Fibroblast of skin of right biceps (primary cell): ENCODE measurements at regions not wholly inside any gene's neighbourhood (a gene's known extent, or its start where the extent isn't known, plus 50 kb on each side); places are given as distances from the start of the nearest gene placed in this dataset.

Experiments
- DNase-seq: peaks from one replicate; pipeline ENCODE4 v3.0.0-alpha.2; 2013

DNA sequence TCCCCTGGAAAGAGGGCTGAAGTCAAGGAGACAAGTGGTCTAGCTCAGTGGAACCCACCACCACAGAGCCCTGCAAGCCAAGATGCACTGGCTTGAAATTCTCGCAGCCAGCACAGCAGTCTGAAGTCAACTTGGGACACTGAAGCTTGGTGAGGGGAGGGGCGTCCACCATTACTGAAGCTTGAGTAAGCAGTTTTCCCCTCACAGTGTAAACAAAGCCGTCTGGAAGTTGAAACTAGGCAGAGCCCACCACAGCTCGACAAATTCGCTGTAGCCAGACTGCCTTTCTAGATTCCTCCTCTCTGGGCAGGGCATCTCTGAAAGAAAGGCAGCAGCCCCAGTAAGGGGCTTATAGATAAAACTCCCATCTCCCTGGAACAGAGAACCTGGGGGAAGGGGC, 87.3 kb upstream of the KITLG start:
- DNase-seq = peak; percentile 12

DNA sequence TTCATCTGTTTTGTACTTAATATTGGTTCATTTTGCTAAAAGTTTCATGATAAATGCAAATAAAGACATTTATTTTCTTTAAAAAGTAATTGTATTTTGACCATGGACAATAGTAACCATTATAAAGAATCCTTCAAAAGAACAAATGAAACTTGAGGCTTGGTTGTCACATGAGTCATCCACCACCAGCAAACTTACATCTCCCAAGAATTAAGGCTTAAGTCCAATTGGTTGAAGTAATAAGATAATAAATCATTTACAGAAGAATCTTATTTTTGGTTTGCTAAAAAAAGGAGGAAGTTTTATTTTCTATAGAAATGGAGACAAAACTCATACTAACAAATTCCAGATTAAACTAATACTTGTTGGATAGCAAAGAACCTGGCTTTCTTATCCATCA, 84.8 kb upstream of the KITLG start:
- DNase-seq = peak; percentile 72

DNA sequence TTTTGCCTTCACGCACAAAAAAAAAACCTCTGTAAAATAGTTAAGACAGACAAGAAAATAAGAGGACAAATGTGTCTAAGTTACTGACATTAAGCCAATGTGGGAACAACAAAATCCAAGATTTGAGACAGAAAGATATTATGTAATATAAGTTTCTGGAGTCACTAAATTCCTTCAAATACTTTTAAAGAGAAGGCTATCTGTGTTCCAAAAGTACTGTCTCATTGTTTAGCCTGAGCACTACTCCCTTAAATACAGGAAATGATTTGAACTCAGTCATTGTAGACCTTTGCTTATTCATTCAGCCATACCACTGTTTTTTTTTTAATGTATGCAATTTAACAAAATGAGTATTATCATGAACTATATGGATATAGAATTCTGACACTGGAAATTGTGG, 82.7 kb upstream of the KITLG start:
- DNase-seq = peak; percentile 17

DNA sequence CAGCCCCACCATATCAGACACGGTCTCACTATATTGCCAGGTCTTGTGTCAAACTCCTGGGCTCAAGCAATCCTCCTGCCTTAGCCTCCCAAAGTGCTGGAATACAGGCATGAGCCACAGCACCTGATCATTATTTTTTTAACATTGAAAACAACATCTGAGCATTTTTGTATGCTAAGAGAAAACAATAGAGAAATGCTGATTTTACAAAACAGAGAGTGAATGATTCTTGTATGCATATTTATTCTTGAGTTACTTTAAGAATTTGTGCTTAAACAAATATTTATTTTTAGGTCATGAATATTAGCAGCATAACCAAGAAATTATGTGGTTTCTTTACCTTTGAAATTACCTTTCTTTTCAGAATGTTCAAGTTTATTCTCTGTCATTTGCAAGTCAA, 81.8 kb upstream of the KITLG start:
- no peak for DNase-seq

DNA sequence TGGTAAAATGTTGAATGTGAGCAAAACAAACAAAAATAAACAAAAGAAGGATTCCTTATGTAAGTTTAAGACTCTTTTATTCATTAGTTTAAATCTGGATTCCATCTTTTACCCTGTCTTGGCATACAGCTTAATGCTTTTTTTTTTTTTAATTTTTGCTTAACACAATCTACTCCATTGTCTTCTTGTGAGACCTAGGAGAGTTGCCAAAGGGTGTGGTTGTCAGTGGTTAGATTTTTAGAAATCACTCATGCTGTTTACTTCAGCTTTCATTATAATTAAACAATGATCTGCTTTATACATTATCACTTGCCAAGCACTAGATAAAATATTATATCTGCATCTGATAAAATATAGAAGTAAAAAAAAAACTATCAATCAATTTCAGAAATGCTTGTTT, 77.7 kb upstream of the KITLG start:
- DNase-seq = no peak

DNA sequence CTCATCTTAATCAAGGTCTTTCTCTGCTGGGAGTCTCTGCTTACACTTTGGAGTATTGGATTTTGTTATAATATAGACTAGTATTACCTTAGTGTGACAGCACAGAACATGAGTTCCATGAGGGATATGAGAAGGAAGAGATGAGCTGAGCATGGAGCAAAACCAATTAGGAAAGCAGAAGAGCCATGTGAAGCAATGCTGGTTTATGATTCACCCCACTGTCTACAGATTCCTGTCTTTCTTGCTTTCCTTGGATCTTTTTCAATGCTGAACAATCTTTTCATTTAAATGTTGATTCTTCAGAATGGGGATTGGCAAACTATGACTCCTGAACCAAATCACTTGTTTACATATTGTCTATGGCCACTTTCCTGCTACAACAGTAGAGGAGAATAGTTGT, 70.4 kb upstream of the KITLG start:
- peak; percentile 75 for DNase-seq

DNA sequence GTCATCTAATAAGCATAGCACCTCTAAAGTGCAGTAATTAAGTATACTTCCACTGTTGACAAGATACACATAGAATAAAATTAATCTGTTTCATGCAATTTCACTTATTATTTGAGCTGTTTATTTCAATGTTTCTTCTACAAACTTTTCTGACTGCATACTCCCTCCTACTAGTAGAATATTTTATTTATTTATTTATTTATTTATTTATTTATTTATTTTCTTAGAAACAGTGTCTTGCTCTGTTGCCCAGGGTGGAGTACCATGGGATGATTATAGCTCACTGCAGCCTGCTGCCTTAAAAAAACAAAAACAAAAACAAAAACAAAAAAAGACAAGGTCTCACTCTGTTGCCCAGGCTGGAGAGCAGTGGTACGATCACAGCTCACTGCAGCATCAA, 68.4 kb upstream of the KITLG start:
- DNase-seq = no peak

DNA sequence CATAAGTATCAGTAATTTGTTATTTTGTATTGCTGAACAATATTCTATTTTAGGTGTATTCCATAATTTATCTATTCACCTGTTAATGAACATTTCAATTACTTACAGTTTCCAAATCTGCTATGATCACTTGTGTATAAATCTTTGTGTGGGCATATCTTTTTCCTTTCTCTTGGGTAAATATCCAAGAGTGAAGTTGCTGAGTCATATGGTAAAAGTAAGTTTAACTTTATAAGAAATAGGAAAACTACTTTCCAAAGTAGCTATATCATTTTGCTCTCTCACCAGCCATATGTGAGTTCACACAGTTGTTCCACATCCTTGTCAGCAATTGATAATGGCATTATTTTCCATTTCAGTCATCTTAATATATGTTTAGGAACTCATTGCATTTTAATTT, 66.6 kb upstream of the KITLG start:
- no peak for DNase-seq

DNA sequence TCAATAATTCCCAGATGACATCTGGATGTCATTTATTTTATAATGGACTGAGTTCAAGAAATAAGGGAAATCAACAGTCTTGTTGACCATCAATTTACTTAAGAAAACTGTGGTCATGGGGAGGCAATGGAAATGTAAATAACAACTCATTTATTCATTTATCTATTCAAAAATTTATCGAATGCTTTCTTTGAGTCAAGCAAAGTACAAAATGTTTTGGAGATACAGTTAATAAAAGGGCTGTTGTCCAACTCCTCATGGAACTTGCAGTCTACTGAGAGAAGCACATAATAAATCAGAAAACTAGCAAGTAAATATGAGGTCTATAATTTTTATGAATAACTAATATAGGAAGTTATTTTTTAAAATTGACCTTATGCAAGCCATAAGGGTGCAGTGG, 65.5 kb upstream of the KITLG start:
- no peak for DNase-seq

DNA sequence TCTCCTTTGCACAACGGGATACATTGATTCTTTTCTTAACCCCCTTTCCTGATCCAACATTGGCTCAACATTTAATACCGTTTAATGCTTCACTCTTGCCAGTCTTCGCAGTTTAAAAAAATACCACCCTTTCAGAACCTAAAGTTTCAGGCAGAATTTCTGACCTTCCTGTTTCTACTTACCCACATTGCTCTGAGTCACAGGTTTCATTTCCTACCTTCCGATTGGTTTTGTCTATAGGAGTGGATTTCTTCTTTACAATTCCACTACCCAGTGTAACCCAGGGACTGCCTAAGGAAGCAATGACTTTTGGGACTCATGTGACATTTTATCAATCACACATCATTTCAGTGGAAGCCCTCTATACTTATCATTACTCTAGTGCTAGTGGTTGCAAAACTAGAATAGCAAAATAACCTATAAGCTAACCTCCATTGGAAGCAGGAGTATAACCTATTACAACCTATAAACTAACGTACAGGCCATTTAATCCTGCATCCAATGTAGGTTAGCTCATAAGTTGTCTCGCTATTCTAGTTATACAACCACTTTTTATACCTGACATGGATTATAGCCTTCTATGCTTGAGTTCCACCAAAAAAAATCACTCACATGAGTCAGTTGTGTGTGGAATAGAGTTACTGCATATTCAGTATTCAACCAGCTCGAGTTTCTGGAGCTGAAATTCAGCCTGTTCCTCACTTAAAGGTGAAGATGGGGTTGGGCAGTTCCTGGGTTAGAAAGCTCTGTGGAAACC, 64.9 kb upstream of the KITLG start:
- no peak for DNase-seq

DNA sequence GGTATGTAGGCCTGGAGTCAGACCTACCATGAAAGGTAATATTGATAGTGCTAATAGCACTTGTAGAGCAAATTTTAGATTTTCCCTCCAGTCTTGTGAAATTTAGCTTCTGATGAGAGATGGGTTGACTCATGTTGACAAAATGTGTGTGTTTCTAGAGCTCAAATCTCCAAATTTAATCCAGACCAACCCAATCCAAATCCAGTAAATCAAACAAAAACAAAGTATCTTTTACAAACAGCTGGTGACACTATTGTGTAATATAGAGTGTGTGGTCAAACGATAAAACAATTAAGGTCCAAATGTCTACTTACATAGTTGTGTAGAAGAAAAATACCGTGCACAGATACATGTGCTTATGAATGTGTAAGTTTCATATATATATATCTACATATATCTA, 63.4 kb upstream of the KITLG start:
- DNase-seq = peak; percentile 19

DNA sequence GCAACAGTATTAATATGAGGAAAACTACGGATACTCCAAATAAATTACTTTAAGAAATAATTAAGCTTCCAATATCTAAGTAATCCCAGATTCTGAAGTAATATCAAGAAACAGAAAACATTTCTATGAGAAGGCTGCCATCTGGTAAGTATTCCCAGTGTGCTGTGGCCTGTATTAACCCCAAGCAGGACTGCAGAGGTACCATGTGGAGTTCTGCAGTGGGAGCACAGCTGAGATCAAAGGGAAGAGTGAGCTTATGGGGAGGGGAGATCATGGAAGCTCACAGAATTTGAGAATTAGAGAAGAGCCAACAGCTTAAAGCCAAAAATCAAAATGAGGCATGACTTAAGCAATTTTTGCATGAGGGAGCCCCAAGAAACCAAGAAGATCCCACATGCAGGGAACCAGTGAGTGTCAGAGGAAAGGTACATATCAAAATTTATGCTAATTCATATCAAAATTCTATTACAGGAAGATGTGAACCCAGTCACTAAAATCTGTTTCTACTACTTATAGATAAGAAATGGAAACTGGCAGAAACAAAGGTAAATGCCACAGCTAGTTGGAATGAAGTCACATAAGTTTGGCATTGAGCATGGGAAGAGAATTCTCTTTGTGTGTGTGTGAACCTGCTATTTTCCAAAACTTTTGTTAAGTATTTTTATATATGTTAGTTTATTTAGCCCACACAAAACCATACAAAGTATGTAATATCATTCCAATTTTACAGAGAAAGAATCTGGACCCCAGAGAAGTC, 62.6 kb upstream of the KITLG start:
- DNase-seq = no peak

DNA sequence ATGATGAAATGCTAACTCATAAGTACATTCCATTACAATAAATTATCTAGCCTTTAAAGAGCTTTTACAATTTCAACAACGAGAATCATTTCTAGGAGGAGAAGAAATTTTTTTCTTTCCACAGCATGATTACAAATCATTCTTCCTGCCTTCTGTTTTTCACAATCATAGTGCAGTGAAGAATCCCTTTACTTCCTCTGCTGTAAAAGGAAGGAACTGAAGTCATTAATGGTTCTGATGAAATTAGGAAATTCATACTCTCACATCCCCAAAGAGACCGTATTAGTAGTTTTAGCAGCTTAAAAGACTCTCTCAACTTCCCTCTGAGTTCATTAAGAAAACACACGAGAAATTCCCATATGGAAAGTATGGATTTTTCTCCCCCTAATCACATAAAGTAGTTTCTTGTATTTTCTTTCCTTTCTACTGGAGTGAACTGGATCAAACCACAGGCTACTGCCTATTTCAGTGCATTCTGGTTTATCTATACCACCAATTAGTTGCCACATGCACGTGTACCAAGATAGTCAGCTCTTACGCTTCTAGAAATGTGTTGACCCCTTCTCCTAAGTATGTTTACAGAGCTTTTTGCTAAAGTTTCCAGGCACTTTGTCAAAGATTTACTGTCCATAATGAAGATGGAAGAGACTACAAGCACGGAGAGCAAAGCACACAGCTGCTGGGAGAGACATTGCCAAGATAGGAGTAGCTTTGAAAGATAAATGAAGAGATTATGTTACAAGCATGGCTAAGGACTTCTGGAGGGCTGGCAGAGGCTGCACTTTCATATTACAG, 58.9 kb upstream of the KITLG start:
- peak; percentile 56 for DNase-seq

DNA sequence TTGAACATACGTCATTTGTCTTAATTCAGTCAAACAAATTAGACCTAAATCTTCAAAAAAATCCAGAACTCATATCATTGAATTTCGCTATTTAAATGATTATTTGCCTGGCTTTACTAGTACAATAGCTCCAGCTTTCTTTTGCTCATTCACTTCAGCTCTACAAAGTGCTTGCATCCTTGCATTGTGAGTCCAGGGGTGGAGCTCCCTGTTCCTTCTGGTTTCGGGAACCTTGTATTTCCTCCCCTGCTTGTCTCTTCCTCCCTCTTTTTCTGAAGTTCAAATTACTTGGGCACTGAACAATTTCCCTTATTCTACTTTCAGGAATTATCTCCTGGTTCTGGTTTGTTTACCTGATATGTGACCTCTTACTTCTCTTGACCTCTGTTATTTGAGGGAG, 58.1 kb upstream of the KITLG start:
- DNase-seq = no peak

DNA sequence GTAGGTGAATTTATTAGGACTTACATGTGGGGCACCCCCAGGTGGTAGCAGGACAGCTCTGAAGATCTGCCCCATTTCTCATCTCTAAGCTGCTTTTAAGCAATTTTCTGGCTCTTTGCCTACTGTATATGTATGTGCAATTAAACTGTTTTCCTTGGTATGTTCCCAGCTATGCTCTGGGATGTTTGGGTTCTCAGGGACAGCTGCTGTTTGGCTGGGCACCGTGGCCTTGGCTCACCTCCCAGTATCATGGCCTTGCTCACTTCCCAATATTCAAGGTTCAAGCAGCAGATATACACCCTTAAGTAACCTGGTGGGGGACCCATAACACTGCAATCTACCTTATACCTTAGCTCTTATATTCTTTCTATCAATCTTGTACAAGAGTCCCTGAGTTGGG, 53.7 kb upstream of the KITLG start:
- no peak for DNase-seq

DNA sequence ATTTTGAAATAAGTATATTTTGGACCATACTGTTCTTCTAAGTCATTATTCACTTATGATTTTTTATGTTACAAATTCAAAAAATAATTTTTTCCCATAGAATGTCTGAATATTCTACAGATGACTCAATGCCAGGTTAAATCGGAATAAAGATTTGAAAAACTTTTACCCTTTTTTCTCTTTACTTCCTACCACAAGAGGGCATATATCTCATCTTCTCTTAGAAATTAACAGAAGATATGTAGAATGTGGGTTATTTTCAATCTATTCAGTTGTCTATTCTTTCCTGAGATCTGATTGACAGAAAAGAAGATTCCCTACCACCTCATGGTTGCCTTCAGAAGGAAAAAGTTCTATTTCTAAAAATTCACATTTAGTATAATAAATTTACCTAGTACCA, 53.0 kb upstream of the KITLG start:
- DNase-seq = no peak

DNA sequence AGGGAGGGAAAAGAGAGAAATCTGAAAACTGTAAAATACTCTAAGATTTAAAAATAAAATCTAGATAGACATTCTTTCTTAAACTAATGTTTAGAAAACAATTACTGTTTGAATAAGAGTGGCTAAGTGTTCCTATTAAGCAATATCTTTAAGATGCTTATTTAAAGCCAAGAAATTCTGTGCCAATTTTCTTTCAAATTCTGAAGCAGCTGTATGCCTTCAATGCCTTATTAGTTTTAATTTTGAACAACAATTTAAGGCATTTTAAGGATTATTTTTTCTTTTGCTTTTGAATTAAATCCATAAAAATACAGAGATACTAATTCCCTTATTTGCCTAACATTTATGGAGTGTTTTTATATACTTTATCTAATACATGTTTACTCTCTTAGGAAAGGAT, 50.3 kb upstream of the KITLG start:
- DNase-seq = no peak
